C4-2B (cell line): ENCODE measurements at regions not wholly inside any gene's neighbourhood (a gene's known extent, or its start where the extent isn't known, plus 50 kb on each side); places are given as distances from the start of the nearest gene placed in this dataset.

ENCODE experiments used
- ZFX ChIP-seq: fragments of 450-650 bp; IDR thresholded peaks from 2 replicates; pipeline ENCODE4 v1.6.1; 2017
- TF ChIP-seq, protein P1 (sequence below): fragments of 450-650 bp; conservative IDR thresholded peaks from 2 replicates; pipeline ENCODE4 v1.5.1; 2017; ENCODE audit warnings: mild to moderate bottlenecking

DNA sequence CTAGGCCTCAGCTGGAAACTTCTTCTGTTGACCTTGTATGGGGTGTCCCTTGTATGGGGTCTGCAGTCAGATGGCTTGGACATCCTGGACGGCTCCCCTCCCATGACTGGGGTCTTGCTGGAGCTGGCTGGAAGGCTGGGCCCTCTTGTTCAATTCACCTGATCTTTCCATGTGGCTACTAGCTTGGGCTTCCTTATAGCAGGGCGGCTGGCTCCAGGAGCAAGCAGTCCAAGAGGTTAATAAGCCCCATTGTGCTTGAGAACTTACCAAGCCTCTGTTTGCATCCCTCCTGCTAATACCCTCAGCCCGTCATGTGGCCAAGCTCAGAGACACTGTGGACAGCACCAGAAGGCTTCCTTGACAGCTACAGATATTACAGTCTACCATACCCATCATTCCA, 111.6 kb upstream of the NPAS2 start:
- TF ChIP-seq, protein P1, sequence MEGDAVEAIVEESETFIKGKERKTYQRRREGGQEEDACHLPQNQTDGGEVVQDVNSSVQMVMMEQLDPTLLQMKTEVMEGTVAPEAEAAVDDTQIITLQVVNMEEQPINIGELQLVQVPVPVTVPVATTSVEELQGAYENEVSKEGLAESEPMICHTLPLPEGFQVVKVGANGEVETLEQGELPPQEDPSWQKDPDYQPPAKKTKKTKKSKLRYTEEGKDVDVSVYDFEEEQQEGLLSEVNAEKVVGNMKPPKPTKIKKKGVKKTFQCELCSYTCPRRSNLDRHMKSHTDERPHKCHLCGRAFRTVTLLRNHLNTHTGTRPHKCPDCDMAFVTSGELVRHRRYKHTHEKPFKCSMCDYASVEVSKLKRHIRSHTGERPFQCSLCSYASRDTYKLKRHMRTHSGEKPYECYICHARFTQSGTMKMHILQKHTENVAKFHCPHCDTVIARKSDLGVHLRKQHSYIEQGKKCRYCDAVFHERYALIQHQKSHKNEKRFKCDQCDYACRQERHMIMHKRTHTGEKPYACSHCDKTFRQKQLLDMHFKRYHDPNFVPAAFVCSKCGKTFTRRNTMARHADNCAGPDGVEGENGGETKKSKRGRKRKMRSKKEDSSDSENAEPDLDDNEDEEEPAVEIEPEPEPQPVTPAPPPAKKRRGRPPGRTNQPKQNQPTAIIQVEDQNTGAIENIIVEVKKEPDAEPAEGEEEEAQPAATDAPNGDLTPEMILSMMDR: no peak
- no peak for TF ChIP-seq ZFX
